ENCODE measurements at regions not wholly inside any gene's neighbourhood (a gene's known extent, or its start where the extent isn't known, plus 50 kb on each side); places are given as distances from the start of the nearest gene placed in this dataset.
A peak's percentile ranks its signal among the peaks of the same experiment; 100 is the strongest.

- Histone ChIP-seq H3K27me3 (ENCODE audit: control insufficient read depth in 3 of 3, insufficient read depth in 3 of 3, low read length in 3 of 3) (no peaks in the 10 kb centered on the region), H3K9me3 (ENCODE audit: control insufficient read depth in 3 of 3, low read length in 3 of 3) (no peaks in the 10 kb centered on the region), H3K36me3 (ENCODE audit: control insufficient read depth in 3 of 3, insufficient read depth in 3 of 3, low read length in 3 of 3) (no peaks in the 10 kb centered on the region), H3K4me3 (ENCODE audit: low read length in 3 of 3) (no peak overlapping the region), H3K4me1 (ENCODE audit: control insufficient read depth in 3 of 3, insufficient read depth in 3 of 3, low read length in 3 of 3) (peaks cover 0 to 3% (median 0%) of the 10 kb centered on the region in 3 donors), H3K27ac (ENCODE audit: low read depth, low read length) (no peak overlapping the region), H3K9ac (ENCODE audit: low read depth in 1 of 3, low read length in 3 of 3) (no peak overlapping the region)
Observed at GRCh38 chr9:107928701-107929371, 439.3 kb upstream of the KLF4 start.

- Histone ChIP-seq H3K9ac (ENCODE audit: low read depth in 1 of 3, low read length in 3 of 3) (no peak overlapping the region), H3K4me1 (ENCODE audit: control insufficient read depth in 3 of 3, insufficient read depth in 3 of 3, low read length in 3 of 3) (peaks cover 0 to 3% (median 0%) of the 10 kb centered on the region in 3 donors), H3K9me3 (ENCODE audit: control insufficient read depth in 3 of 3, low read length in 3 of 3) (no peaks in the 10 kb centered on the region), H3K27me3 (ENCODE audit: control insufficient read depth in 3 of 3, insufficient read depth in 3 of 3, low read length in 3 of 3) (no peaks in the 10 kb centered on the region), H3K27ac (ENCODE audit: low read depth, low read length) (no peak overlapping the region), H3K4me3 (ENCODE audit: low read length in 3 of 3) (no peak overlapping the region), H3K36me3 (ENCODE audit: control insufficient read depth in 3 of 3, insufficient read depth in 3 of 3, low read length in 3 of 3) (no peaks in the 10 kb centered on the region)
Observed at GRCh38 chr9:107927276-107927675, 437.7 kb upstream of the KLF4 start.

DNA sequence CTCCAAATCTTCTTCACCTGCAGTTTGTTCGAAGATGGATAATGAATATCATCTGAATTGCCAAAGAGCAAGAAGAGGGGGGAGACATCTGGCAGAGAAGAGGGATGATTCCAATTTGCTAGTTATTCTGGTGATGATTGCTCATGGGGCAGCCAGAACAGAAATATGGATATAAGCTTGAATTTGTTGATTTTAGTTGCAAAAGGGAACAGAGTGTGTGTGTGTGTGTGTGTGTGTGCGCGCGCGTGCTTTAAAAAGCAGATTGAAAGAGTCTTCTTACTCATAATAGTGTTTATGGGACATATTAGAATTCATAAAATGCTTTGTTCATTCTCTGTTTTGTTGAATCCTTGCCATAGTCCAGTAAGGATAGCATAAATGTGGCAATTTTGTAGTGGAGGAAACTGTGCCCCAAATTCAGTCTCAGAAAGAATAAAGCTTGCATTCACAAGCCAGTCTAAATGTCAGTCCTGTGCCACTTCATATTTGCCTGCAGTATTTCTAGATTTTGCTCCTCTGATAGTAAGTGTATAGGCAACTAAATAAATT is 436.3 kb upstream of the KLF4 start:
- Histone ChIP-seq H3K36me3 (ENCODE audit: control insufficient read depth in 3 of 3, insufficient read depth in 3 of 3, low read length in 3 of 3) (no peaks in the 10 kb centered on the region), H3K4me3 (ENCODE audit: low read length in 3 of 3) (no peak overlapping the region), H3K27ac (ENCODE audit: low read depth, low read length) (no peak overlapping the region), H3K27me3 (ENCODE audit: control insufficient read depth in 3 of 3, insufficient read depth in 3 of 3, low read length in 3 of 3) (no peaks in the 10 kb centered on the region), H3K9me3 (ENCODE audit: control insufficient read depth in 3 of 3, low read length in 3 of 3) (no peaks in the 10 kb centered on the region), H3K4me1 (ENCODE audit: control insufficient read depth in 3 of 3, insufficient read depth in 3 of 3, low read length in 3 of 3) (peaks cover 0 to 3% (median 0%) of the 10 kb centered on the region in 3 donors), H3K9ac (ENCODE audit: low read depth in 1 of 3, low read length in 3 of 3) (no peak overlapping the region)

GRCh38 chr9:107922260-107922659 is 432.7 kb upstream of the KLF4 start:
- no peak overlapping the region for H3K4me3 ChIP-seq (ENCODE audit: low read length in 3 of 3)
- no peaks in the 10 kb centered on the region for H3K36me3 ChIP-seq (ENCODE audit: control insufficient read depth in 3 of 3, insufficient read depth in 3 of 3, low read length in 3 of 3)
- H3K9ac ChIP-seq (ENCODE audit: low read depth in 1 of 3, low read length in 3 of 3) = no peak overlapping the region
- no peaks in the 10 kb centered on the region for H3K27me3 ChIP-seq (ENCODE audit: control insufficient read depth in 3 of 3, insufficient read depth in 3 of 3, low read length in 3 of 3)
- no peak overlapping the region for H3K27ac ChIP-seq (ENCODE audit: low read depth, low read length)
- peaks cover 0 to 9% (median 5%) of the 10 kb centered on the region in 3 donors for H3K4me1 ChIP-seq (ENCODE audit: control insufficient read depth in 3 of 3, insufficient read depth in 3 of 3, low read length in 3 of 3)
- no peaks in the 10 kb centered on the region for H3K9me3 ChIP-seq (ENCODE audit: control insufficient read depth in 3 of 3, low read length in 3 of 3)

- peaks cover 0 to 9% (median 5%) of the 10 kb centered on the region in 3 donors for H3K4me1 ChIP-seq (ENCODE audit: control insufficient read depth in 3 of 3, insufficient read depth in 3 of 3, low read length in 3 of 3)
- H3K9ac ChIP-seq (ENCODE audit: low read depth in 1 of 3, low read length in 3 of 3) = peak overlapping the region in 1 of 3 donors; percentile 10
- no peak overlapping the region for H3K27ac ChIP-seq (ENCODE audit: low read depth, low read length)
- no peaks in the 10 kb centered on the region for H3K36me3 ChIP-seq (ENCODE audit: control insufficient read depth in 3 of 3, insufficient read depth in 3 of 3, low read length in 3 of 3)
- H3K4me3 ChIP-seq (ENCODE audit: low read length in 3 of 3) = peak overlapping the region in 1 of 3 donors; percentile 37
- H3K27me3 ChIP-seq (ENCODE audit: control insufficient read depth in 3 of 3, insufficient read depth in 3 of 3, low read length in 3 of 3) = no peaks in the 10 kb centered on the region
- H3K9me3 ChIP-seq (ENCODE audit: control insufficient read depth in 3 of 3, low read length in 3 of 3) = no peaks in the 10 kb centered on the region
Observed at GRCh38 chr9:107919263-107919662, 429.7 kb upstream of the KLF4 start.

GRCh38 chr9:107918749-107919148 is 429.2 kb upstream of the KLF4 start:
- Histone ChIP-seq H3K36me3 (ENCODE audit: control insufficient read depth in 3 of 3, insufficient read depth in 3 of 3, low read length in 3 of 3) (no peaks in the 10 kb centered on the region), H3K27me3 (ENCODE audit: control insufficient read depth in 3 of 3, insufficient read depth in 3 of 3, low read length in 3 of 3) (no peaks in the 10 kb centered on the region), H3K9ac (ENCODE audit: low read depth in 1 of 3, low read length in 3 of 3) (peak overlapping the region in 1 of 3 donors; percentile 10), H3K27ac (ENCODE audit: low read depth, low read length) (no peak overlapping the region), H3K9me3 (ENCODE audit: control insufficient read depth in 3 of 3, low read length in 3 of 3) (no peaks in the 10 kb centered on the region), H3K4me3 (ENCODE audit: low read length in 3 of 3) (peak overlapping the region in 1 of 3 donors; percentile 37), H3K4me1 (ENCODE audit: control insufficient read depth in 3 of 3, insufficient read depth in 3 of 3, low read length in 3 of 3) (peaks cover 0 to 9% (median 5%) of the 10 kb centered on the region in 3 donors)

DNA sequence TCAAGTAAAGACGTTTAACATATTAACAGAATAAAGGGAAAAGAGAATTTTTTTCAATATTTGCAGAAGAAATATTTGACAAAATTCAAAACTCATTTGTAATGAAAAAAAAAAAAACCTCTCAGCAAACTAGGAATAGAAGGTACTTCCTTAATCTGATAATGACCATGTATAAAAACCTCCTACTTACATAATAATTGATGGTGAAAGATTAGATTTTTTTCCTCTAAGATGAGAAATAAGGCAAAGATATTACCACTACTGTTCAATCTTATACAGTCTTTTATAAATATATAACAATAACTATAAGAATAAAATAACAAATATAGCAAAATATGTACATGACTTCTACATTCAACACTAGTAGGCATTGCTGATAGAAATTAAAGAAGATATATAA is 424.6 kb upstream of the KLF4 start:
- Histone ChIP-seq H3K4me1 (ENCODE audit: control insufficient read depth in 3 of 3, insufficient read depth in 3 of 3, low read length in 3 of 3) (peaks cover 0 to 6% (median 5%) of the 10 kb centered on the region in 3 donors), H3K27ac (ENCODE audit: low read depth, low read length) (no peak overlapping the region), H3K36me3 (ENCODE audit: control insufficient read depth in 3 of 3, insufficient read depth in 3 of 3, low read length in 3 of 3) (no peaks in the 10 kb centered on the region), H3K9me3 (ENCODE audit: control insufficient read depth in 3 of 3, low read length in 3 of 3) (no peaks in the 10 kb centered on the region), H3K9ac (ENCODE audit: low read depth in 1 of 3, low read length in 3 of 3) (no peak overlapping the region), H3K4me3 (ENCODE audit: low read length in 3 of 3) (no peak overlapping the region), H3K27me3 (ENCODE audit: control insufficient read depth in 3 of 3, insufficient read depth in 3 of 3, low read length in 3 of 3) (no peaks in the 10 kb centered on the region)

- Histone ChIP-seq H3K36me3 (ENCODE audit: control insufficient read depth in 3 of 3, insufficient read depth in 3 of 3, low read length in 3 of 3) (no peaks in the 10 kb centered on the region), H3K27me3 (ENCODE audit: control insufficient read depth in 3 of 3, insufficient read depth in 3 of 3, low read length in 3 of 3) (no peaks in the 10 kb centered on the region), H3K4me3 (ENCODE audit: low read length in 3 of 3) (no peak overlapping the region), H3K27ac (ENCODE audit: low read depth, low read length) (no peak overlapping the region), H3K4me1 (ENCODE audit: control insufficient read depth in 3 of 3, insufficient read depth in 3 of 3, low read length in 3 of 3) (peaks cover 0 to 3% (median 2%) of the 10 kb centered on the region in 3 donors), H3K9me3 (ENCODE audit: control insufficient read depth in 3 of 3, low read length in 3 of 3) (no peaks in the 10 kb centered on the region), H3K9ac (ENCODE audit: low read depth in 1 of 3, low read length in 3 of 3) (no peak overlapping the region)
Observed at GRCh38 chr9:107907715-107908114, 418.1 kb upstream of the KLF4 start.

GRCh38 chr9:107907255-107907654 is 417.7 kb upstream of the KLF4 start:
- H3K27me3 ChIP-seq (ENCODE audit: control insufficient read depth in 3 of 3, insufficient read depth in 3 of 3, low read length in 3 of 3) = no peaks in the 10 kb centered on the region
- peaks cover 0 to 3% (median 0%) of the 10 kb centered on the region in 3 donors for H3K9me3 ChIP-seq (ENCODE audit: control insufficient read depth in 3 of 3, low read length in 3 of 3)
- no peak overlapping the region for H3K4me3 ChIP-seq (ENCODE audit: low read length in 3 of 3)
- H3K4me1 ChIP-seq (ENCODE audit: control insufficient read depth in 3 of 3, insufficient read depth in 3 of 3, low read length in 3 of 3) = peaks cover 0 to 3% (median 2%) of the 10 kb centered on the region in 3 donors
- no peak overlapping the region for H3K9ac ChIP-seq (ENCODE audit: low read depth in 1 of 3, low read length in 3 of 3)
- H3K27ac ChIP-seq (ENCODE audit: low read depth, low read length) = no peak overlapping the region
- no peaks in the 10 kb centered on the region for H3K36me3 ChIP-seq (ENCODE audit: control insufficient read depth in 3 of 3, insufficient read depth in 3 of 3, low read length in 3 of 3)

DNA sequence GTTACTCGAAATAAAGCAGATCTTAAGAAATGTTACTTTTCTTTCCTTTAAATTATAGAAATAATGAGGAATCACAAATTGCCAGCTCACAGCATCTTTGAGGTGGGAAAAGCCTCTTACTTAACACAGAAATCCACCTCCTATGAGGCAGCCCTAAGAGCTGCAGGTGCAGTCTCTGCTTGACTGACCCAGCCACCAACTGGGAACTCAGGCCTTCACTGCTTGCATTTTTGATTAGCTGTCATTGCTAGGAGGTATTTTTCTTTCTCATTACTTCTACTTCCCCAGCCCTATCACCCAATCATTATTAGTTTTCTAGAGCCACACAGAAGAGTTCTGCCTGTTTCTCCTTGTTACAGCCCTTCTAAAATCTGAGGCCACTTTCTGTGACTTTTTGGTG is 416.5 kb upstream of the KLF4 start:
- Histone ChIP-seq H3K9ac (ENCODE audit: low read depth in 1 of 3, low read length in 3 of 3) (no peak overlapping the region), H3K27me3 (ENCODE audit: control insufficient read depth in 3 of 3, insufficient read depth in 3 of 3, low read length in 3 of 3) (no peaks in the 10 kb centered on the region), H3K4me3 (ENCODE audit: low read length in 3 of 3) (no peak overlapping the region), H3K4me1 (ENCODE audit: control insufficient read depth in 3 of 3, insufficient read depth in 3 of 3, low read length in 3 of 3) (peaks cover 0 to 3% (median 2%) of the 10 kb centered on the region in 3 donors), H3K36me3 (ENCODE audit: control insufficient read depth in 3 of 3, insufficient read depth in 3 of 3, low read length in 3 of 3) (no peaks in the 10 kb centered on the region), H3K27ac (ENCODE audit: low read depth, low read length) (no peak overlapping the region), H3K9me3 (ENCODE audit: control insufficient read depth in 3 of 3, low read length in 3 of 3) (peaks cover 0 to 3% (median 0%) of the 10 kb centered on the region in 3 donors)
